ENCODE measurements at regions not wholly inside any gene's neighbourhood (a gene's known extent, or its start where the extent isn't known, plus 50 kb on each side); places are given as distances from the start of the nearest gene placed in this dataset.

DNA sequence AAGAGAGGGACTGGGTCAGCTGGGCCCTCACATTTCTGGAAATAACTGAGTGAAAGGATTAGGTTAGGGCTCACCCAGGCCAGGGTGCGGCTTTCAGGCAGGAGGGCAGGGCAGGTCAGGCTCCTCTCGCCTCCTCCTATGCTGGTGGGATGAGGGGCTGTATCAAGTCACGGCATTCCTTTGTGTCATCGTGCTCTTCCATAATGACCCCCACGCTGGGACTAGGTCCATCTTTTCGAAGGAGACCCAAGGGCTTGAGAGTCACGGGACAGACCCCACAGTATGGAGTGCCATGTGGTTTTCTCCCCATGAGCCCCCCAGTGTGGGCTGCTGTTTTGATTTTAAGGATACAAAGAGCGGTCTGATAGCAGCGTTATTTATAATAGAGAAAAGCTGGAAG lies 137.8 kb upstream of the COPS8 start:
- TF ChIP-seq, protein P1, sequence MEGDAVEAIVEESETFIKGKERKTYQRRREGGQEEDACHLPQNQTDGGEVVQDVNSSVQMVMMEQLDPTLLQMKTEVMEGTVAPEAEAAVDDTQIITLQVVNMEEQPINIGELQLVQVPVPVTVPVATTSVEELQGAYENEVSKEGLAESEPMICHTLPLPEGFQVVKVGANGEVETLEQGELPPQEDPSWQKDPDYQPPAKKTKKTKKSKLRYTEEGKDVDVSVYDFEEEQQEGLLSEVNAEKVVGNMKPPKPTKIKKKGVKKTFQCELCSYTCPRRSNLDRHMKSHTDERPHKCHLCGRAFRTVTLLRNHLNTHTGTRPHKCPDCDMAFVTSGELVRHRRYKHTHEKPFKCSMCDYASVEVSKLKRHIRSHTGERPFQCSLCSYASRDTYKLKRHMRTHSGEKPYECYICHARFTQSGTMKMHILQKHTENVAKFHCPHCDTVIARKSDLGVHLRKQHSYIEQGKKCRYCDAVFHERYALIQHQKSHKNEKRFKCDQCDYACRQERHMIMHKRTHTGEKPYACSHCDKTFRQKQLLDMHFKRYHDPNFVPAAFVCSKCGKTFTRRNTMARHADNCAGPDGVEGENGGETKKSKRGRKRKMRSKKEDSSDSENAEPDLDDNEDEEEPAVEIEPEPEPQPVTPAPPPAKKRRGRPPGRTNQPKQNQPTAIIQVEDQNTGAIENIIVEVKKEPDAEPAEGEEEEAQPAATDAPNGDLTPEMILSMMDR (IDR thresholded peaks at IDR 0.05), result no peak
- no peak for TF ChIP-seq POLR2A (IDR thresholded peaks at IDR 0.05)
- Histone ChIP-seq H3K9me3 (no peaks in the 10 kb centered on the region), H3K27me3 (no peaks in the 10 kb centered on the region), H3K4me1 (no peaks in the 10 kb centered on the region), H3K4me3 (no peak overlapping the region), H3K27ac (no peak overlapping the region), H3K36me3 (replicated peaks in 1 of 2; ENCODE audit: insufficient read depth in 1 of 2, low read depth in 2 of 2) (no peaks in the 10 kb centered on the region)
- WGBS, 2 donors, result 94 to 96% methylated on average over 9 of the region's 9 CpGs
- no peak for DNase-seq
- intact Hi-C loops (cut with DNase I), result no loop called here
- no peak for ATAC-seq

DNA sequence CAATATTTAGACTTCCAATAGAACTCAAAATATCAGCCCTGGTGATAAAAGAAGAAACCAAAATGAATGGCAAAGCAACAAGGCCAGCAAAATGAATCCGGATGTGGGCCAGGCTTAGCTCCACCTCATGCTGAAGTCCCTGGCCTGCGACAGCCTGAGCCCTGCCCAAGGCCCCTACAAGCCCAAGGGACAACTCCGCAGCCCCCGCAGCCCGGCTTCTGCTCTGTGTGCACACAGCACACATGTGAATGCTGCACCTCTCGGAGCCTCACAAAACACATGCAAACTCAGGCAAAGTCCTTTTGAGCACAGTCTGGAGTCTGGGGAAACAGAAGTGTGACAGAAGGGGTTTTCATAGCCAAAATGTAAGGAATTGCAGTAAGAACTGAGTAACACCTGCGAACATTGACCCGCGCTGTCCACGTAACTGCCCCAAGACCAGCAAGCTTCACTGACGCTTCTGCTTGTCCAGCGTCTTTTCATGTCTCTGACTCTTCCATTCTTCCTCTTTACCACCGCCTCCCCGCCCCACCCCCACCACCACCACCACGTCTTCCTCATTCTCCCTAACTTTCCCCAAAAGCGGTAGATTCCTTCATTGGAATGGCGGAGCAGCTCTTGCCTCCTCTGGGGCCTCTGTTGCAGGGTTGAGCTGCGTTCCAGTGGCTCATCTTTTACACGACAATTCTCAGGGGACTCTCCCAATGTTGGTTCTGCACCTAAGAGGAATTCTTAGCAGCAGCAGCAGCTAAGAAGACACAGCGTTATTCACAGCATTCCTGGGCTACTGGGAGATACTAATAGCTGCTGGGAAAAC lies 136.4 kb upstream of the COPS8 start:
- ATAC-seq (no peak), DNase-seq (no peak)
- 79 to 85% methylated on average over 19 to 20 of the region's 20 CpGs for WGBS, 2 donors
- no peaks in the 10 kb centered on the region for H3K36me3 ChIP-seq (replicated peaks in 1 of 2; ENCODE audit: insufficient read depth in 1 of 2, low read depth in 2 of 2)
- TF ChIP-seq, protein P1 (IDR thresholded peaks at IDR 0.05), result no peak
- no peak for TF ChIP-seq POLR2A (IDR thresholded peaks at IDR 0.05)
- no peak overlapping the region for H3K4me3 ChIP-seq
- H3K4me1 ChIP-seq, result no peaks in the 10 kb centered on the region
- H3K9me3 ChIP-seq, result no peaks in the 10 kb centered on the region
- intact Hi-C loops (cut with DNase I), result no loop called here
- no peak overlapping the region for H3K27ac ChIP-seq
- no peaks in the 10 kb centered on the region for H3K27me3 ChIP-seq

DNA sequence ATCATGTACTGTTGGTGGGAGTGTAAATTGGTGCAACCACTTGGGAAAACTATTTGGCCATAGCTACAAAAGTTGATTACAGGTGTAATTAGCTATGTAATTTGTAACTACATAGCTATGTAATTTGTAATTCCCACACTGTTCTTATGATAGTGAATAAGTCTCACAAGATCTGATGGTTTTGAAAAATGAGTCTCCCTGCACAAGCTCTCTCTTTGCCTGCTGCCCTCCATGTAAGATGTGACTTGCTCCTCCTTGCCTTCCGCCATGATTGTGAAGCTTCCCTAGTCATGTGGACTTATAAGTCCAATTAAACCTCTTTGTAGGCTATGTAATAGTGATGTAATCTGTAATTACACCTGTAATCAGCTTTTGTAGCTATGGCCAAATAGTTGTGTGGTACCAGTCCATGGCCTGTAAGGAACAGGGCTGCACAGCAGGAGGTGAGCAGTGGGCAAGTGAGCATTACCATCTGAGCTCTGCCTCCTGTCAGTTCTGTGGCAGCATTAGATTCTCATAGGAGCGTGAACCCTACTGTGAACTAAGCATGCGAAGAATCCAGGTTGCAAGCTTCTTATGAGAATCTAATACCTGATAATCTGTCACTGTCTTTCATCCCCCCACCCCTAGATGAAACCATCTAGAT lies 133.7 kb upstream of the COPS8 start:
- ATAC-seq, result no peak
- 94 to 97% methylated on average over 3 of the region's 3 CpGs for WGBS, 2 donors
- intact Hi-C loops (cut with DNase I), result no loop called here

DNA sequence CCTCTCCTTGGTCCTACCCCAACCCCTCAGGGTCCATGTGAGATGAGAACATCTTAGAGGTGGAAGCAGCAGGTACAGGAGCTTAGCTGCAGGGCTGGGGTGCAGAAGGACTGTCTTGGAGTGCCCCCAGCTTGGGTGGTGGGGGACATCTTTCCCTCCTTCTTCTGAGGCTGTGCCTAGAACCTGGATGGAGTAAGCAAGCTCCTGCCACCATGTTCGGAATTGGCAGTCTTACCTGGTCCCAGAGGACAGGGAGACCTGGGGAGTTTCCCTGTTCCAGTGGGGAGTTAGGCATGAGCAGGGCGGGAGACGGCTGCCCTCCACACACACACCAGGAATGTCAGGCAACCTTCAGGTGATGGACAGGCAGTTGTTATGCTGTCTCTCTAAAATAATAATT lies 131.0 kb upstream of the COPS8 start:
- TF ChIP-seq, protein P1 (IDR thresholded peaks at IDR 0.05), result no peak
- no peak for TF ChIP-seq POLR2A (IDR thresholded peaks at IDR 0.05)
- Histone ChIP-seq H3K4me1 (no peaks in the 10 kb centered on the region), H3K27ac (no peak overlapping the region), H3K4me3 (no peak overlapping the region), H3K27me3 (no peaks in the 10 kb centered on the region), H3K9me3 (no peaks in the 10 kb centered on the region), H3K36me3 (replicated peaks in 1 of 2; ENCODE audit: insufficient read depth in 1 of 2, low read depth in 2 of 2) (no peaks in the 10 kb centered on the region)
- WGBS, 2 donors, result 88 to 95% methylated on average over 3 of the region's 3 CpGs
- DNase-seq (no peak), ATAC-seq (no peak)
- intact Hi-C loops (cut with DNase I), result no loop called here

More for the DNA sequence above, 133.7 kb upstream of the COPS8 start:
- TF ChIP-seq, protein P1 (IDR thresholded peaks at IDR 0.05), result no peak
- TF ChIP-seq POLR2A (IDR thresholded peaks at IDR 0.05), result no peak
- Histone ChIP-seq H3K36me3 (replicated peaks in 1 of 2; ENCODE audit: insufficient read depth in 1 of 2, low read depth in 2 of 2) (no peaks in the 10 kb centered on the region), H3K4me1 (no peaks in the 10 kb centered on the region), H3K27ac (no peak overlapping the region), H3K4me3 (no peak overlapping the region), H3K9me3 (no peaks in the 10 kb centered on the region), H3K27me3 (no peaks in the 10 kb centered on the region)
- DNase-seq, result no peak

All from body of pancreas (tissue), 4 donors.